Retinal pigment epithelial cell (primary cell): ENCODE measurements at regions not wholly inside any gene's neighbourhood (a gene's known extent, or its start where the extent isn't known, plus 50 kb on each side); places are given as distances from the start of the nearest gene placed in this dataset.

ENCODE experiments used
- DNase-seq: peaks from one replicate; pipeline ENCODE4 v3.0.0-alpha.2; 2010; ENCODE audit warnings: low read depth
- H3K4me3 ChIP-seq: 2 replicates; pipeline ENCODE4 v1.5.1; 2011; ENCODE audit warnings: mild to moderate bottlenecking, low read length, control low read depth, moderate library complexity
- TF ChIP-seq, protein P1 (sequence below): conservative IDR thresholded peaks from 2 replicates; pipeline ENCODE4 v1.5.1; 2011; ENCODE audit warnings: low read depth, low read length, control low read depth, inconsistent platforms

GRCh38 chr12:67750513-67751183, 102.1 kb downstream of the DYRK2 start:
- TF ChIP-seq, protein P1, sequence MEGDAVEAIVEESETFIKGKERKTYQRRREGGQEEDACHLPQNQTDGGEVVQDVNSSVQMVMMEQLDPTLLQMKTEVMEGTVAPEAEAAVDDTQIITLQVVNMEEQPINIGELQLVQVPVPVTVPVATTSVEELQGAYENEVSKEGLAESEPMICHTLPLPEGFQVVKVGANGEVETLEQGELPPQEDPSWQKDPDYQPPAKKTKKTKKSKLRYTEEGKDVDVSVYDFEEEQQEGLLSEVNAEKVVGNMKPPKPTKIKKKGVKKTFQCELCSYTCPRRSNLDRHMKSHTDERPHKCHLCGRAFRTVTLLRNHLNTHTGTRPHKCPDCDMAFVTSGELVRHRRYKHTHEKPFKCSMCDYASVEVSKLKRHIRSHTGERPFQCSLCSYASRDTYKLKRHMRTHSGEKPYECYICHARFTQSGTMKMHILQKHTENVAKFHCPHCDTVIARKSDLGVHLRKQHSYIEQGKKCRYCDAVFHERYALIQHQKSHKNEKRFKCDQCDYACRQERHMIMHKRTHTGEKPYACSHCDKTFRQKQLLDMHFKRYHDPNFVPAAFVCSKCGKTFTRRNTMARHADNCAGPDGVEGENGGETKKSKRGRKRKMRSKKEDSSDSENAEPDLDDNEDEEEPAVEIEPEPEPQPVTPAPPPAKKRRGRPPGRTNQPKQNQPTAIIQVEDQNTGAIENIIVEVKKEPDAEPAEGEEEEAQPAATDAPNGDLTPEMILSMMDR = no peak
- H3K4me3 ChIP-seq = no peak overlapping the region
- DNase-seq = no peak

GRCh38 chr12:67751381-67751928, 102.9 kb downstream of the DYRK2 start:
- DNase-seq = no peak
- no peak overlapping the region for H3K4me3 ChIP-seq
- TF ChIP-seq, protein P1 = no peak

DNA sequence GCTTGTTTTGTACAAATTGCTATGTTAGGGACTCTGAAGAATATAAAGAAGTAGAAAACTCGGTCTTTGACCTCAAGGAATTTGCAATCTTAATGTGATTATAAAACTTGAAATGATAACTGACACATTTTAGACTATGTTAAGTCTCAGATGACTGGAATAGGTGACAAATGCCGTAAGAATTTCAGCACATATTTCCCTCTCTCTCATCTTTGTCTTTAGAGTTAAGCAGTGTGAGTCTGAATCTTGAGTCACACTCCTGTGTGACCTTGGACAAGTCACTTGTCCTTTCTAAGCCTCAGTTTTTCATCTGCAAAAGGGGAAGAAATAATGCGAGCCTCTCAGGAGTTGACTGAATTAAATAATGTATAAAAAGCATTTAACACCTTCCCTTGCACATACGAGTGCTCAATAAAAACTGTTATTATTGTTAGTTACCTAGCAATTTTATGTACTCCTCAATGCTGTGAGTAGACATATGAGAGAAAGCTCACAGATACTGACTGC, 103.7 kb downstream of the DYRK2 start:
- TF ChIP-seq, protein P1 = no peak
- DNase-seq = no peak
- no peak overlapping the region for H3K4me3 ChIP-seq

DNA sequence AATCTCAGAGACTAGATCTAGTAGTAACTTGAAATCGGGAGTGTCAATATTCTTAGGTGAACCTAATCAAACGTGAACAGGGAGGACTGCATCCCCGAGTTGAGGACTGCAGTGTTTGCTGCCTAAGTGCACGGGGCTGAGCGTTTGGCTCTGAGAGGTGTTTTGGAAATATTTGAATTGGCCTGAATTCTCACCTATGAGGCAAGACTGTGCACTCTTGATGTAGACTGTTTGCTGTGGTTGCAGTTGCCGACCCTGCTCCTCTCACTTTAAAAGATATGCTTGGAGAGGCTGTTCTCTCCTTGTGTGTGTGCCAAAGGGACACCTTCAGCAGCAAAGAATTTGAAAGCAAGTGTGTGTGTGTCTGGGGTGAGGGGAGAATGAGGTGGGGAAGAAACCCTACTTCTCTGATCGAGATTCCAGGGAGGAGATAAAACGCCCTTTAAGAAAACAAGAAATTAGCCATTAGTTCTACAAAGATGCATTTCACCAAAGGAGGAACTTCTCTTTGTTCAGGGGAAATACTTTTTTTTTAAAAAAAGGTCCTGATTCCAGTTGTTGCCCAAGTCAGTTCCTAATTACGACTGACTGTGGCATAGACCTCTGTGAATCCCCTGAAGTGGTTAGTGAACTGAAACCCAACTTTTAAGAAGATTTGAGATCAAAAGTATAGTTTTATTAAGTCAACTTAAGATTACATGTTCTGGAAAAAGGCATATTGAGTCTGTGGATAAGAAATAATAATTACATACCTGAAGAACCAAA, 106.6 kb downstream of the DYRK2 start:
- TF ChIP-seq, protein P1 = no peak
- DNase-seq = no peak
- no peak overlapping the region for H3K4me3 ChIP-seq

- TF ChIP-seq, protein P1 = no peak
Observed at GRCh38 chr12:67757651-67758050, 109.1 kb downstream of the DYRK2 start.

DNA sequence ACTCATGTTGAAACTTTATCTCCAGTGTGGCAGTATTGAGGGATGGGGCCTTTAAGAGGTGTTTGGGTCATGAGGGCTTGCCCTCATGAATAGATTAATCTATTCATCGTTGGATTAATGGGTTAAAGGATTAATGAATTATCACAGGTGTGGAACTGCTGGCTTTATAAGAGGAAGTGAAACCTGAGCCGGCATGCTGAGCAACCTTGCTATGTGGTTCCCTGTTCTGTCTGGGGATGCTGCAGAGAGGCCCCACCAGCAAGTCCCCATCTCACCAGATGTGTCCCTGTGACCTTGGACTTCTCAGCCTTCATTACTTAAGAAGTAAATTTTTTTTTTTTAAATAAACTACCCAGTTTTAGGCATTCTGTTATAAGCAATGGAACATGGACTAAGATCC, 109.6 kb downstream of the DYRK2 start:
- no peak for DNase-seq
- H3K4me3 ChIP-seq = no peak overlapping the region
- TF ChIP-seq, protein P1 = no peak

More at GRCh38 chr12:67757651-67758050, 109.1 kb downstream of the DYRK2 start:
- H3K4me3 ChIP-seq = no peak overlapping the region
- no peak for DNase-seq
